ENCODE measurements at regions not wholly inside any gene's neighbourhood (a gene's known extent, or its start where the extent isn't known, plus 50 kb on each side); places are given as distances from the start of the nearest gene placed in this dataset.

DNA sequence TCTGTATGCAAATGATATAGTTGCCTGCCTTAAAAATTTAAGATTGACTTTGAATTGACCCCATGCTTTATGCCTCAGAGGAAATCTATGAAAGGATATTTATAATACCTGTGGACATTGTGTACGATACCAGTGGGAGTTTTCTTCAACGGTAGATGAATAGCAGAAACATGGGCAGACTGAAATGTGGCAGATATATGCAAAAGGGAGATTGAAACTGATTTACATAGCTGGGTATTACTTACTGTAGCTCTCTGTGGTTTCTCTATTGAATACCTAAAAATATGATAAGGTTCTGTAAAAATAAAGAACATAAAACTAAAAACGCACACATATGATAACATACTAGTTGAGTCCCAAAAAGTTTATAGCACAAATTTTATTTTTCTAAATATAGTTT lies 345.2 kb upstream of the PCSK5 start (continued):
- TF ChIP-seq, protein P1, sequence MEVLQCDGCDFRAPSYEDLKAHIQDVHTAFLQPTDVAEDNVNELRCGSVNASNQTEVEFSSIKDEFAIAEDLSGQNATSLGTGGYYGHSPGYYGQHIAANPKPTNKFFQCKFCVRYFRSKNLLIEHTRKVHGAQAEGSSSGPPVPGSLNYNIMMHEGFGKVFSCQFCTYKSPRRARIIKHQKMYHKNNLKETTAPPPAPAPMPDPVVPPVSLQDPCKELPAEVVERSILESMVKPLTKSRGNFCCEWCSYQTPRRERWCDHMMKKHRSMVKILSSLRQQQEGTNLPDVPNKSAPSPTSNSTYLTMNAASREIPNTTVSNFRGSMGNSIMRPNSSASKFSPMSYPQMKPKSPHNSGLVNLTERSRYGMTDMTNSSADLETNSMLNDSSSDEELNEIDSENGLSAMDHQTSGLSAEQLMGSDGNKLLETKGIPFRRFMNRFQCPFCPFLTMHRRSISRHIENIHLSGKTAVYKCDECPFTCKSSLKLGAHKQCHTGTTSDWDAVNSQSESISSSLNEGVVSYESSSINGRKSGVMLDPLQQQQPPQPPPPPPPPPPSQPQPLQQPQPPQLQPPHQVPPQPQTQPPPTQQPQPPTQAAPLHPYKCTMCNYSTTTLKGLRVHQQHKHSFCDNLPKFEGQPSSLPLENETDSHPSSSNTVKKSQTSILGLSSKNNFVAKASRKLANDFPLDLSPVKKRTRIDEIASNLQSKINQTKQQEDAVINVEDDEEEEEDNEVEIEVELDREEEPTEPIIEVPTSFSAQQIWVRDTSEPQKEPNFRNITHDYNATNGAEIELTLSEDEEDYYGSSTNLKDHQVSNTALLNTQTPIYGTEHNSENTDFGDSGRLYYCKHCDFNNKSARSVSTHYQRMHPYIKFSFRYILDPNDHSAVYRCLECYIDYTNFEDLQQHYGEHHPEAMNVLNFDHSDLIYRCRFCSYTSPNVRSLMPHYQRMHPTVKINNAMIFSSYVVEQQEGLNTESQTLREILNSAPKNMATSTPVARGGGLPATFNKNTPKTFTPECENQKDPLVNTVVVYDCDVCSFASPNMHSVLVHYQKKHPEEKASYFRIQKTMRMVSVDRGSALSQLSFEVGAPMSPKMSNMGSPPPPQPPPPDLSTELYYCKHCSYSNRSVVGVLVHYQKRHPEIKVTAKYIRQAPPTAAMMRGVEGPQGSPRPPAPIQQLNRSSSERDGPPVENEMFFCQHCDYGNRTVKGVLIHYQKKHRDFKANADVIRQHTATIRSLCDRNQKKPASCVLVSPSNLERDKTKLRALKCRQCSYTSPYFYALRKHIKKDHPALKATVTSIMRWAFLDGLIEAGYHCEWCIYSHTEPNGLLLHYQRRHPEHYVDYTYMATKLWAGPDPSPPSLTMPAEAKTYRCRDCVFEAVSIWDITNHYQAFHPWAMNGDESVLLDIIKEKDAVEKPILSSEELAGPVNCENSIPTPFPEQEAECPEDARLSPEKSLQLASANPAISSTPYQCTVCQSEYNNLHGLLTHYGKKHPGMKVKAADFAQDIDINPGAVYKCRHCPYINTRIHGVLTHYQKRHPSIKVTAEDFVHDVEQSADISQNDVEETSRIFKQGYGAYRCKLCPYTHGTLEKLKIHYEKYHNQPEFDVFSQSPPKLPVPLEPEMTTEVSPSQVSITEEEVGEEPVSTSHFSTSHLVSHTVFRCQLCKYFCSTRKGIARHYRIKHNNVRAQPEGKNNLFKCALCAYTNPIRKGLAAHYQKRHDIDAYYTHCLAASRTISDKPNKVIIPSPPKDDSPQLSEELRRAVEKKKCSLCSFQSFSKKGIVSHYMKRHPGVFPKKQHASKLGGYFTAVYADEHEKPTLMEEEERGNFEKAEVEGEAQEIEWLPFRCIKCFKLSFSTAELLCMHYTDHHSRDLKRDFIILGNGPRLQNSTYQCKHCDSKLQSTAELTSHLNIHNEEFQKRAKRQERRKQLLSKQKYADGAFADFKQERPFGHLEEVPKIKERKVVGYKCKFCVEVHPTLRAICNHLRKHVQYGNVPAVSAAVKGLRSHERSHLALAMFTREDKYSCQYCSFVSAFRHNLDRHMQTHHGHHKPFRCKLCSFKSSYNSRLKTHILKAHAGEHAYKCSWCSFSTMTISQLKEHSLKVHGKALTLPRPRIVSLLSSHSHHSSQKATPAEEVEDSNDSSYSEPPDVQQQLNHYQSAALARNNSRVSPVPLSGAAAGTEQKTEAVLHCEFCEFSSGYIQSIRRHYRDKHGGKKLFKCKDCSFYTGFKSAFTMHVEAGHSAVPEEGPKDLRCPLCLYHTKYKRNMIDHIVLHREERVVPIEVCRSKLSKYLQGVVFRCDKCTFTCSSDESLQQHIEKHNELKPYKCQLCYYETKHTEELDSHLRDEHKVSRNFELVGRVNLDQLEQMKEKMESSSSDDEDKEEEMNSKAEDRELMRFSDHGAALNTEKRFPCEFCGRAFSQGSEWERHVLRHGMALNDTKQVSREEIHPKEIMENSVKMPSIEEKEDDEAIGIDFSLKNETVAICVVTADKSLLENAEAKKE (CRISPR knock-in tag; IDR thresholded peaks at IDR 0.05): no peak
- no peak for TF ChIP-seq JUNB (IDR thresholded peaks at IDR 0.05; ENCODE audit: unreplicated experiment)
- no peak for TF ChIP-seq REST (IDR thresholded peaks at IDR 0.05; ENCODE audit: unreplicated experiment)
- no peak for TF ChIP-seq STAT1 (IDR thresholded peaks at IDR 0.05; ENCODE audit: unreplicated experiment)
- TF ChIP-seq, protein P2, sequence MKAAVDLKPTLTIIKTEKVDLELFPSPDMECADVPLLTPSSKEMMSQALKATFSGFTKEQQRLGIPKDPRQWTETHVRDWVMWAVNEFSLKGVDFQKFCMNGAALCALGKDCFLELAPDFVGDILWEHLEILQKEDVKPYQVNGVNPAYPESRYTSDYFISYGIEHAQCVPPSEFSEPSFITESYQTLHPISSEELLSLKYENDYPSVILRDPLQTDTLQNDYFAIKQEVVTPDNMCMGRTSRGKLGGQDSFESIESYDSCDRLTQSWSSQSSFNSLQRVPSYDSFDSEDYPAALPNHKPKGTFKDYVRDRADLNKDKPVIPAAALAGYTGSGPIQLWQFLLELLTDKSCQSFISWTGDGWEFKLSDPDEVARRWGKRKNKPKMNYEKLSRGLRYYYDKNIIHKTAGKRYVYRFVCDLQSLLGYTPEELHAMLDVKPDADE (IDR thresholded peaks at IDR 0.05): no peak
- TF ChIP-seq EZH2 (IDR thresholded peaks at IDR 0.05; ENCODE audit: low read depth, unreplicated experiment): no peak
- no peak for TF ChIP-seq CREB1 (CRISPR knock-in tag; IDR thresholded peaks at IDR 0.05; ENCODE audit: low read depth)
- TF ChIP-seq ZNF114 (CRISPR knock-in tag; IDR thresholded peaks at IDR 0.05): no peak
- TF ChIP-seq EZH2phosphoT487 (IDR thresholded peaks at IDR 0.05; ENCODE audit: unreplicated experiment): no peak
- TF ChIP-seq CTCF (conservative IDR thresholded peaks at IDR 0.05; ENCODE audit: low read depth in 2 of 2): no peak
